ENCODE measurements at regions not wholly inside any gene's neighbourhood (a gene's known extent, or its start where the extent isn't known, plus 50 kb on each side); places are given as distances from the start of the nearest gene placed in this dataset.
"Not testable (repeated sequence)": the region's sequence is repeated elsewhere in the genome, so short reads cannot be mapped to it uniquely, and the experiment has no call there.

- H4K20me1 ChIP-seq (ENCODE audit: insufficient read depth, low read length, poor library complexity, severe bottlenecking) = no peaks in the 10 kb centered on the region
- H3K79me2 ChIP-seq (ENCODE audit: insufficient read depth, low read length) = no peaks in the 10 kb centered on the region
- H3K4me2 ChIP-seq (ENCODE audit: low read depth, low read length, poor library complexity, severe bottlenecking) = no peak overlapping the region
- H3K9me2 ChIP-seq (replicated peaks; ENCODE audit: low read depth, low read length) = no peaks in the 10 kb centered on the region
- H2AFZ ChIP-seq (ENCODE audit: low read length) = no peak overlapping the region
- H3F3A ChIP-seq (ENCODE audit: low read depth) = no peaks in the 10 kb centered on the region
- TF ChIP-seq CTCF (conservative IDR thresholded peaks at IDR 0.05; ENCODE audit: low read length) = no peak
- no peak for TF ChIP-seq EZH2phosphoT487 (IDR thresholded peaks at IDR 0.05; ENCODE audit: borderline replicate concordance)
- H3K27me3 ChIP-seq (ENCODE audit: insufficient read depth, low read length, poor library complexity, severe bottlenecking) = no peaks in the 10 kb centered on the region
- H3K4me1 ChIP-seq (ENCODE audit: insufficient read depth, low read length, poor library complexity, severe bottlenecking) = no peaks in the 10 kb centered on the region
- no peaks in the 10 kb centered on the region for H3K9me3 ChIP-seq (ENCODE audit: insufficient read depth, low read depth, low read length)
- no peak overlapping the region for H3K9ac ChIP-seq (ENCODE audit: low read depth, low read length, poor library complexity, severe bottlenecking)
- no peak overlapping the region for H3K4me3 ChIP-seq (ENCODE audit: low read length, poor library complexity, severe bottlenecking)
- H3K36me3 ChIP-seq (ENCODE audit: insufficient read depth, low read length) = no peaks in the 10 kb centered on the region
These were observed 72.3 kb upstream of the ACBD5 start for GRCh38 chr10:27312854-27313253.

GRCh38 chr10:27311809-27312208, 71.2 kb upstream of the ACBD5 start:
- H3K9me3 ChIP-seq (ENCODE audit: insufficient read depth, low read depth, low read length); H3K36me3 ChIP-seq (ENCODE audit: insufficient read depth, low read length); H3K4me3 ChIP-seq (ENCODE audit: low read length, poor library complexity, severe bottlenecking); H3K4me2 ChIP-seq (ENCODE audit: low read depth, low read length, poor library complexity, severe bottlenecking); H3K9me2 ChIP-seq (replicated peaks; ENCODE audit: low read depth, low read length); H3K4me1 ChIP-seq (ENCODE audit: insufficient read depth, low read length, poor library complexity, severe bottlenecking); H2AFZ ChIP-seq (ENCODE audit: low read length); H4K20me1 ChIP-seq (ENCODE audit: insufficient read depth, low read length, poor library complexity, severe bottlenecking); H3K79me2 ChIP-seq (ENCODE audit: insufficient read depth, low read length); H3K27me3 ChIP-seq (ENCODE audit: insufficient read depth, low read length, poor library complexity, severe bottlenecking); H3K9ac ChIP-seq (ENCODE audit: low read depth, low read length, poor library complexity, severe bottlenecking); H3F3A ChIP-seq (ENCODE audit: low read depth): not testable (repeated sequence)

- H3K4me3 ChIP-seq (ENCODE audit: low read length, poor library complexity, severe bottlenecking); H3K9ac ChIP-seq (ENCODE audit: low read depth, low read length, poor library complexity, severe bottlenecking); H3K79me2 ChIP-seq (ENCODE audit: insufficient read depth, low read length); H3K4me2 ChIP-seq (ENCODE audit: low read depth, low read length, poor library complexity, severe bottlenecking); H3F3A ChIP-seq (ENCODE audit: low read depth); H3K27me3 ChIP-seq (ENCODE audit: insufficient read depth, low read length, poor library complexity, severe bottlenecking); H3K4me1 ChIP-seq (ENCODE audit: insufficient read depth, low read length, poor library complexity, severe bottlenecking); H4K20me1 ChIP-seq (ENCODE audit: insufficient read depth, low read length, poor library complexity, severe bottlenecking); H2AFZ ChIP-seq (ENCODE audit: low read length); H3K9me2 ChIP-seq (replicated peaks; ENCODE audit: low read depth, low read length); H3K36me3 ChIP-seq (ENCODE audit: insufficient read depth, low read length); H3K9me3 ChIP-seq (ENCODE audit: insufficient read depth, low read depth, low read length): not testable (repeated sequence)
These were observed 57.9 kb upstream of the ACBD5 start for GRCh38 chr10:27298522-27298850.

GRCh38 chr10:27297844-27298521, 57.4 kb upstream of the ACBD5 start:
- no peaks in the 10 kb centered on the region for H3K79me2 ChIP-seq (ENCODE audit: insufficient read depth, low read length)
- H3F3A ChIP-seq (ENCODE audit: low read depth) = no peaks in the 10 kb centered on the region
- no peak overlapping the region for H2AFZ ChIP-seq (ENCODE audit: low read length)
- TF ChIP-seq CTCF (conservative IDR thresholded peaks at IDR 0.05; ENCODE audit: low read length) = no peak
- TF ChIP-seq EZH2phosphoT487 (IDR thresholded peaks at IDR 0.05; ENCODE audit: borderline replicate concordance) = no peak
- H3K27me3 ChIP-seq (ENCODE audit: insufficient read depth, low read length, poor library complexity, severe bottlenecking) = no peaks in the 10 kb centered on the region
- H3K9me2 ChIP-seq (replicated peaks; ENCODE audit: low read depth, low read length) = no peaks in the 10 kb centered on the region
- no peaks in the 10 kb centered on the region for H3K9me3 ChIP-seq (ENCODE audit: insufficient read depth, low read depth, low read length)
- H4K20me1 ChIP-seq (ENCODE audit: insufficient read depth, low read length, poor library complexity, severe bottlenecking) = no peaks in the 10 kb centered on the region
- H3K36me3 ChIP-seq (ENCODE audit: insufficient read depth, low read length) = no peaks in the 10 kb centered on the region
- no peak overlapping the region for H3K9ac ChIP-seq (ENCODE audit: low read depth, low read length, poor library complexity, severe bottlenecking)
- H3K4me1 ChIP-seq (ENCODE audit: insufficient read depth, low read length, poor library complexity, severe bottlenecking) = no peaks in the 10 kb centered on the region
- no peak overlapping the region for H3K4me3 ChIP-seq (ENCODE audit: low read length, poor library complexity, severe bottlenecking)
- no peak overlapping the region for H3K4me2 ChIP-seq (ENCODE audit: low read depth, low read length, poor library complexity, severe bottlenecking)

- H3K9ac ChIP-seq (ENCODE audit: low read depth, low read length, poor library complexity, severe bottlenecking); H3K4me2 ChIP-seq (ENCODE audit: low read depth, low read length, poor library complexity, severe bottlenecking): not testable (repeated sequence)
These were observed 55.7 kb upstream of the ACBD5 start for GRCh38 chr10:27296285-27296684.

GRCh38 chr10:27291253-27291895, 50.8 kb upstream of the ACBD5 start:
- not testable (repeated sequence) for H3K36me3 ChIP-seq (ENCODE audit: insufficient read depth, low read length); H3K79me2 ChIP-seq (ENCODE audit: insufficient read depth, low read length); H3K9me2 ChIP-seq (replicated peaks; ENCODE audit: low read depth, low read length); H3K9me3 ChIP-seq (ENCODE audit: insufficient read depth, low read depth, low read length); H4K20me1 ChIP-seq (ENCODE audit: insufficient read depth, low read length, poor library complexity, severe bottlenecking); H3F3A ChIP-seq (ENCODE audit: low read depth); H3K27me3 ChIP-seq (ENCODE audit: insufficient read depth, low read length, poor library complexity, severe bottlenecking)
- Histone ChIP-seq H3K4me3 (ENCODE audit: low read length, poor library complexity, severe bottlenecking) (peak overlapping the region; percentile 51), H3K9ac (ENCODE audit: low read depth, low read length, poor library complexity, severe bottlenecking) (peak overlapping the region; percentile 21), H3K4me1 (ENCODE audit: insufficient read depth, low read length, poor library complexity, severe bottlenecking) (peaks cover 13% of the 10 kb centered on the region), H3K4me2 (ENCODE audit: low read depth, low read length, poor library complexity, severe bottlenecking) (peak overlapping the region; percentile 59), H2AFZ (ENCODE audit: low read length) (peak overlapping the region; percentile 93)

More at GRCh38 chr10:27296285-27296684, 55.7 kb upstream of the ACBD5 start:
- not testable (repeated sequence) for H2AFZ ChIP-seq (ENCODE audit: low read length); H3K79me2 ChIP-seq (ENCODE audit: insufficient read depth, low read length); H4K20me1 ChIP-seq (ENCODE audit: insufficient read depth, low read length, poor library complexity, severe bottlenecking); H3F3A ChIP-seq (ENCODE audit: low read depth); H3K36me3 ChIP-seq (ENCODE audit: insufficient read depth, low read length); H3K27me3 ChIP-seq (ENCODE audit: insufficient read depth, low read length, poor library complexity, severe bottlenecking); H3K4me1 ChIP-seq (ENCODE audit: insufficient read depth, low read length, poor library complexity, severe bottlenecking); H3K9me2 ChIP-seq (replicated peaks; ENCODE audit: low read depth, low read length); H3K9me3 ChIP-seq (ENCODE audit: insufficient read depth, low read depth, low read length); H3K4me3 ChIP-seq (ENCODE audit: low read length, poor library complexity, severe bottlenecking)
